GM21825 (cell line): ENCODE measurements at regions not wholly inside any gene's neighbourhood (a gene's known extent, or its start where the extent isn't known, plus 50 kb on each side); places are given as distances from the start of the nearest gene placed in this dataset.
"Not testable (repeated sequence)": the region's sequence is repeated elsewhere in the genome, so short reads cannot be mapped to it uniquely, and the experiment has no call there.

Experiments used
- ATAC-seq: cut with Tn5 transposase; IDR thresholded peaks from one replicate; pipeline ENCODE4 v1.9.1; 2021; ENCODE audit warnings: mild to moderate bottlenecking, moderate library complexity; ENCODE audit not compliant: unreplicated experiment

DNA sequence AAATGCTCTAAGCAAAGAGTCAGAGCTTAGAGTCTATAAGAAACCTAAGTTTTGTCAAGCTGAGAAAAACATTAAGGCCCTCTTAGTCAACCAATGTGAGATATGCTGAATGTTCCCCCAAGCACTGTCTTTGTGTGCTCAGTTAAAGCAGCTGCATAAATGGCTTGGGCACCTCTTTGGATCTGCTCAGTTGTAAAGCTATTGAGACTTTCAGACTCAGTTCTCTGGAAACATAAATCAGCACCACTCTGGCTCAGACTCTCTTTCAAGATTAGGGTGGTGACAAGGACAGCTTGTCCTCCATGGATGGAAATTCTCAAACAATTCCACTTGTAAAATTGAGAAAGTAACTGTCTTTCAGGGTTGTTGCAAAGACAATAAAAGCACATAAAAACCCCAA is 807.9 kb downstream of the PRELID2 start:
- ATAC-seq, result no peak

DNA sequence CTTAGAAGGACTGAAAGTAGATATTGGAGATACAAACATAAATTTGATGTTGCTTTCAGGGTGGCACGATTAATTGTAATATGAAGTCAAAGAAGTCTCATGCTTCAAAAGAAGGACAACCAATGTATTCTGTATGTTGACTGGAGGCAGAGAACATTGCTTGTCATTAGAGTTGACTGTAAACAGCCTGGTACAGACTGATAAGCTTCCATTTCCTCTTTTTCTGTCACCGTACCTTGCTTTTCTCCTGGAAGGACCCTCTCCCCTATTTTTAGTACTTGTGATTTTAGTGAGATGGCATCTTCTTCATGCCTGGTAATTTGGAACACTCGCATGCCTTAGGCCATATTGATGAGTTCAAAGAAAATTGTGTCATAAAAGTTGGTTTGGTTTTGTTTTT is 809.4 kb downstream of the PRELID2 start:
- ATAC-seq, result no peak

DNA sequence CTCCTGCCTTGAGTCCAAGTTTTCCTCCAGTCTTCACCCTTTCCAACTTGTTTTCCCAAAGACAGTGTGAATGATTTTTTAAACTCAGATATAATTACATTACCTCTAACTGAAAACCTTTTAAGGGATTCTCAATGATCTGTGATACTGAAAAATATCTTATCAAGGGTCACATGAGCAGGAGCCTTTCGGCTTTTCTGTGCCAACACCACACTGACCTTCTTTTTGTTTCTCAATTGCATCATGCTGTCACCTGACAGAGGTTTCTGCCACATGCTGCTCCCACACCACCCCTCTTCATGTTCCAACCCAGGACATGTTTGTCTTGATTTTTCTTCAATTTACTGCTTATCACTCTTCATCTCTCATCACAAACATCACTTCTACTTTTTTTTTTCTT is 820.0 kb downstream of the PRELID2 start:
- ATAC-seq, result no peak

DNA sequence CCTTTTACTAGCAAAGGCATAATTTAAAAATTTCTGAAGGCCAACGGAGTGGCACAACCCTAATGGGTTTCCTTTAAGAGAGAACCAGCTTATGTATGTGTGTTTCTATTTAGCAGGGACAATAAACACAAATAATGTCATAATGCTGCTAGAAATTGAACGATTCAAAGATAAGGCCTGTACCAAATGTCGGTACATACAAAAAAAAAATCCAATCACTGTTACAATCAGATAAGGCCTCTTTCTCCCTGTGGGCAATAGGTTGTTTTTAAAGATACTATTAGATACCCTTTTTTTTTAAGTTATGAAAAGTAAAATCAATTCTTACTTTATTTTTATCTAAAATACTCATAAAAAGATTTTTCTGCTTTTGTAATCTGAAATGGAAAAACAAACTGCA is 821.0 kb downstream of the PRELID2 start:
- ATAC-seq, result no peak

DNA sequence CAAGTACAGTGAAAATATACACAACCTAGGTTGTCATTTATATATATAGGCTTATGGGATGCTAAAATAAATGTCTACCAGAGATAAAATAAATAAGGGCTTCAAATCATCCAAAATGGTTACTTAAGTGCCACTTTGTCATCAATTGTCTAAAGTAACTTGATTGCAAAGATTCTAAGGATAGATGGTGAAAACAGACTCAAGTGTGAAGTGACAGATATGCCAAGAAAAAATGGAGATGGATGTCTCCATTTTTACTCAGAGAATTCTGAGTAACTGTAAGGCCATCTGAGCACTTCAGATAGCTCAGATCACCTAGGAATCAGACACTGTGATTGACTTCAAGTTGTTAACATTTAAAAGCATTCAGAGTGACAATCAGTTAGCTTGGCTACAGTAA is 824.3 kb downstream of the PRELID2 start:
- no peak for ATAC-seq

DNA sequence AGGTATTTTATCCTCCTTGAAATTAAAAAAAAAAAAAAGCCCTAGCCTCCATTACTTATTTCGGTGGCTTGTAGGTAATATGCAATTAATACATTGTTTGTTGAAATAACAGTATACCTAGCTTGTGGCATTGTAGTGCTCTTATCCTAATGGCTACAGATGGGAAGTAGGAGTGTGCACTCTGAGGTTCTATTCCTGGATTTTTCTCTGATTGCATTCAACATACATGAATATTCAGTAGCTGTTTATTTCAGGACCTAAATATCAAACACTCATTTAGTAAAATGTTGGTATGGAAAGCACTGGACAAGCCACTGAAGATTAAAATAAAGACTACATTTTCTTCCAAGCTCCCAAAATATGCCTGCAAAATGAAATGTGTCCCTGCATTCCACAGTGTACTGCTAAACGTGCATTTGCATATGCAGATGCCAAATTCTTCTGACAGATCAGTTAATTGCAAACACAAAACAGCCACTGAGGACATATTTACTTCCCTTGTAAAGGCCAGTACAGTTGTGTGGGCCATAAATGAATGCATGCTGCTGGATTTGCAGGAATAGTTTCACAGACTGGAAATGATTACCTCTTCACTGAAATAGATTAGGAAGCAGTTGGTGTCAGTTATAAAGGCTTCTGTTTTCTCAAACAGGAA is 826.1 kb downstream of the PRELID2 start:
- no peak for ATAC-seq

DNA sequence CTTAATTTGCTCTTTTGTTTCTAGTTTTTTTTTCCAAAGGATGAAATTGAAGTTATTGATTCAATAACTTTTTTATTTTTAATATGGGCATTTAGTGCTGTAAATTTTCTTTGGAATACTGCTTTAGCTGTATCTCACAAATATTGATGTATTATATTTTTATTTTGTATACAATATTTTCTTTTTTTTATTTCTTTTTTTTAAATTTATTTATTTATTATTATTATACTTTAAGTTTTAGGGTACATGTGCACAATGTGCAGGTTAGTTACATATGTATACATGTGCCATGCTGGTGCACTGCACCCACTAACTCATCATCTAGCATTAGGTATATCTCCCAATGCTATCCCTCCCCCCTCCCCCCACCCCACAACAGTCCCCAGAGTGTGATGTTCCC is 823.7 kb downstream of the KCTD16 start:
- not testable (repeated sequence) for ATAC-seq

DNA sequence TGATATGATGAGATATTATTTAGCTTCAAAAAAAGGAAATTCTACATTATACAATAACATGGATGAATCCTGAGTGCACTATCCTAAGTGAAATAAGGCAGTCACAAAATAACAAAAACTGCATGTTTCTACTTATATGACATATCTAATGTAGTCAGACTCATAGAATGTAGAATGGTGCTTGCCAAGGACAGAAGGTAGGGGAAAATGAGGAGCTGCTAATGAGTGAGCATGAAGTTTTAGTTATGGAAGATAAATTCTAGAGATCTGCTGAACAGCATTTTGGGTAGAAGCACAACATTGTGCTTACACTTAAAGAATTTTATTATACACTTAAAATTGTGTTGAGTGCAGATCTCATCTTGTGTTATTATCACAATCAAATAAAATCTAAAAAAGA is 812.4 kb downstream of the KCTD16 start:
- ATAC-seq, result no peak

DNA sequence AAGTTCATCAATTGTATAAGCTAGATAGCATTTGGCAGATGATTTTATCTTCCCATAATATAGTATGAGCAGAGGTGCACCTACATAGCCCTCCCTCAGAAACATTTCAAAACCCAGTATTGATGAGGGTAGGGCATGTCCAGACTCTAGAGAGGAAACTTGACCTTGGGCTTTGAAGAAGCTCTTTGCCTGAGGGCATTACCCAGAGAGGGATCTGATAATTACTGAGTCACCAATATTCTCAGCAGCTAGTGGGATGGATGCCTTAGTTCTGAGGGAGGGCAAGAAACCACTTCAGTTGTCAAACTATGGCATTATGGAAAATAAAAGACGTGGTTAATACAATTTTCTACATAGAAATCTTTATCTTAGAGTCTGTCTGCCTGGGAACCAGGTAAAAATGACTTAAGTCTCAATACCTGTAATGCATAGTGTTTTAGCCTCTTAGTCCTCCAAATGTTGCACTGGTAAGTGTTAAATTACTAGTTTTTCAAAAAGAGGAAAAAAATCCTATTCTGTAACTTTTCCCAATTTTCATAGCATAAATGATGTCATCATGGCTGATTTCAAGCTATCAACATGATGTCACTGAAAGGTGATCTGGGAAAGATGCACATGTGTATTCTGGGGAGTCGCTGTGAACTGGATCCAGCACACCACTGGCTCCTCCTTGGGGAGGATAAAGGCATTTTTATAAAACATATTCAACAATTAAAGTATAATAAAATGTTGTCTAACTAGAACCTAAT is 809.0 kb downstream of the KCTD16 start:
- ATAC-seq, result no peak

DNA sequence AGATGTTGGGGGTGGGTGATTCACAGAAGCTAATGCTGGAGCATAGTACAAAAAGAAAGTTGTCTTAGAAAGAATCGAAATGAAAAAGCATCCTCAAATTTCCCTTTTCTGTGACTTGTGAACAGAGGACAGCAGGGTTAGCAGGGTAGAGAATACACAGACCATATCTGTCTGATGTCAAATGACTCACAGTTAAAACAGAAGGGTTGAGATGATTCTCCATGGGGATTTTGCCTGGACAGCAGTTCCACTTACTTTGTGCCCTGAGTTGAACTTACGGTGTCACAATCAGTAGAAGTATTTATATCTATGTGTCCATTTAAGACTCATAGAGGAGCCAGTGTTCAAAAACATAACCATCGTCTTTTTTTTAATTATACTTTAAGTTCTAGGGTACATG is 801.6 kb downstream of the KCTD16 start:
- no peak for ATAC-seq

DNA sequence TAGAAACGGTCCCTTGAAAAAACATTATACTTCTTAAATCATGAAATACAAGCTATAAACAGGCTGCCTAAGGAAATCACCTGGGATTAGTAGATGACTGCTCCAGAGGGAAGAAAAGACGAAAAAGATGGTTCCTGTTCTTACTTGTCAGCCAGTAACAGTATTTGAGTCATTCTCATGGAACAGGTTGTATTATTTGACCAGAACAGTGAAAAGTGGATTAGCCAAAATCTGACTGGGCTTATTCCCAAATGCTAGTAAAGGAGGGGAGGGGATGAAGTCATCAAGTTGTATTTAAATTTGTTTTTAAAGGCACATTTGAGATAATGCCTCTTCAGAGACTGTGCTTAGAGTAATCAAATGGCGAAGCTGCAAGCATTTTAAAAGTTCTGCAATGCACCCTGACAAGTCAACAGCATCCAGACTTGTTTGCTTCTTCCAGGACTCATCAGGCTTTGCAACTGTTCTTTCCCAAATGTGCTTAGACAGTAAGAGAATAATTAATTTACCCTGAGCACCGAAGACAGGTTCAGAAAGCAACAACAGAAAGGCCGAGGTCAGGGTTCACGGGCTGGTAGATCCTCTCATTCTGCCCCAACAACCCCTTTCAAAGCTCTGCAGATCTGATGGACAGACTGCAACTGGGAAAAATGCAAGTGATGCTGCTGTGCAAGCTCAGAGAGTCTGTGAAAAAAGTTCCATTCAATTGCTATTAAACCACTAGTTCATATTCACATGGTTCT is 800.6 kb downstream of the KCTD16 start:
- ATAC-seq, result no peak

DNA sequence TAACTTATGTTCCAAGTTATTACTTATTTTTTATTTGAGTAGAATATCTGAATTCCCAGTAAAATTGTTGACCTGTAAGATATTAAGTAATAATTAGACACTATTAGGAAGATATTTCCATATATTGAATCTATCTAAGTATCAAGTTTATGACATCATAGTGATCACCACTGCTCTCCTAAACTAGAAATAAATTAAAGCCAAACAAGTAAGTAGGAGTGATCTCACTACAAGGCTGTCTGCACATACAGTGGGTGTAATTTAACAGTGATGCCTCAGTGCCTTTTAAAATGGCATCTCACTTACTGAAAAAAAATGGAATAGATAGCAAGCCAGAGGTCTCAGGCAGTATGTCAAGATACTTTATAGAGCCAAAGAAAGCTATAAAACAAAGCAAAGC is 789.6 kb downstream of the KCTD16 start:
- no peak for ATAC-seq

DNA sequence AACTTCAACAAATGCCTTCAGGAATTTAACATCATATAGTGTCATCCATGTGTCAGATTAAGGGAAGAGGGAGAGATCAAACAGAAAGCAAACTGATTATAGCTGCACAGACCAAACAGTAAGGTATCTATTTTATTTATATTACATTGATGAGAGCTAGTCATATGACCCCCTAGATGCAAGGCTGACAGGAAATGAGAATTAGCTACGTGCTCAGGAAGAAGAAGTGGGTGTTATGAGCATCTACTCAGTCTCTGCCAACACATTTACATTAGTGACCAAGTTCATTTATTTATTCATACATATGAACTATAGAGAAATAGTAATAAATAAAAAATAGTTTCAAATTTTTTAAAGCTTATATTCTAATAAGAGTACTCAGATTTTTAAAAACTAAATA is 787.3 kb downstream of the KCTD16 start:
- no peak for ATAC-seq

DNA sequence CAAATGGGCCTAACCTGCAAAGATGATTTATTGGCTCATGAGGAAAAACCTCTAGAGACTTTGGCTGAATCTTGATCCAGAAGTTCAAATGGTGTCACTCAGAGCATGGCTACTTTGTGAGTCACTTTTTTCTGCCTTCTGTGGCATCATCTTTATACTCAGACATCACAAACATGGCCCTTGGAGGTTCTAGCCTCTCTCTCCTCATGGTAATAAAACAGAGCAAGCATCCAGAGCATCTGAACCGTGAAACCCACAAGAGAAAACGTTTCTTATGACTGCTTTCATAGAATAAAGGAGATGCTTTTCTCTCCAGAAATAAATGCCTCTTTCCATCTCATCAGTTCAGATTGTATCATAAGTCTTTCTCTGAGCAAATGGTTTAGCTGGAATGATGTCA is 780.3 kb downstream of the KCTD16 start:
- no peak for ATAC-seq

DNA sequence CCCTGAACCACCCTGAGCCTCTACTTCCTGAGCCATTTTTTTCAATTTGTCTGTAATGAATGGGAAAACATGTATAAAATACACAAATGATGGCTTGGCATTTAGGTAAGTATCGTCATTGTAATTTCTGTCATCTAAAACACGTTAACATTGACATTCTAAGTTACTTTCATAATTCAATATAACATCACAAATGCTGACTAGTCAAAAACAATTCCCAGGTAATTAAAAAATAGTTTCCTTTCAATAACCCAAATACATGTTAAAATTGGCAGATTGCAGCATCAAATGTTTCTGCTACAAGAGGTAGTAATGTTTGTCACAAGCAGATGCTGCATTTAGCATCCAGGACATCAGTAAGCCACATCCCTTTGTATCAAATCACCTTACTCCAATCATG is 776.4 kb downstream of the KCTD16 start:
- ATAC-seq, result no peak

DNA sequence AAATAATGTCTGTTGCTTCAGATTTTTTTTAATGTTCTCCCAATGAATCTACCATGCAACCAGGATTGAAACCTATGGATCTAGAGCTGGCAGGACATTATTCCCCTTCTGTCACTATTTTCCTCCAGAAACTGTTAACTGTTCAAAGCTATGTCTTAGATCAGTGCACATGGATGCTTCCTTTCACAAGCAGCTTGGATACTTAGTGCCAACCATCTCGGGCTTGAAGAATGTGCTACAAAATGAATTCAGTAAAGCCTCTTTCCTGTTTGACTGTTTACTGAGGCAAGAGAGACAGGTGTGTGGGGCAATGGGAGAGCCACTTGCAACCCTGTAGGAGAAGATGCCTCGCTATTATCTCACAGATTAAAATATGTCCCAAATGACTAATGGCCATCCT is 774.8 kb downstream of the KCTD16 start:
- no peak for ATAC-seq

DNA sequence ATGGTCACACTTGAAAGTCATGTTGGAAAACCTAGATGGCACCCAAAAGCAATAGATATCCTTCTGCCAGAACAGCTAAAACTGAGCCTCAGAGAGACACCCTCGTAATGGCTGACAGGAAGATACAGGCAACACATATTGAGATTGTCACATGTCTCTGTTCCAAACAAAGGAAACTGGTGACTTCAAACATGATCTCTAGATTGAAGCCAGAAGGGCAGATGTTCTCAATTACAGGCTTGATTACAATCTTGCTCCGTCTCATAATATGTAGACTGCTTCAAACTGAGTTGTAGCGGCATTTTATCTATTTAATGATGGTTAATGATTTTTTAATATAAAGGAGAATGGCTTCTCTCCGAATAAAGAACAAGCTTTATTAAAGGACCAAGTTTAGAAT is 774.3 kb downstream of the KCTD16 start:
- no peak for ATAC-seq

DNA sequence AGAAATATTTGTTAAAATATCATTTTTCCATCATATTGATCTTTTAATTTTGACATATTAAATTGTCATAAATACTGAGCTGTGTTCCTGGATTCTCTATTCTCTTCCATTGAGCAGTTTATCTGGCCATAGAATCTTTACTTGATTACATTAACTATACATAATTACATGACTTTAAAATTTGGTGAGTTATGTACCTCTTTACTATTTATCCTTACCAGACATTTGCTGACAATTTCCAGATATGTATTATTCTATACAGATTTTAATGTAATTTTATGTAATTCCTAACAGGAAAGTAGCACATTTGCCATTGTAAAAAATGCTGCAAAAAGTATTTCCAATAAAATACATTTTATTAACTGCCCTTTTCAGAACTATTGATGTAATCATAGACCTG is 770.3 kb downstream of the KCTD16 start:
- ATAC-seq, result no peak

DNA sequence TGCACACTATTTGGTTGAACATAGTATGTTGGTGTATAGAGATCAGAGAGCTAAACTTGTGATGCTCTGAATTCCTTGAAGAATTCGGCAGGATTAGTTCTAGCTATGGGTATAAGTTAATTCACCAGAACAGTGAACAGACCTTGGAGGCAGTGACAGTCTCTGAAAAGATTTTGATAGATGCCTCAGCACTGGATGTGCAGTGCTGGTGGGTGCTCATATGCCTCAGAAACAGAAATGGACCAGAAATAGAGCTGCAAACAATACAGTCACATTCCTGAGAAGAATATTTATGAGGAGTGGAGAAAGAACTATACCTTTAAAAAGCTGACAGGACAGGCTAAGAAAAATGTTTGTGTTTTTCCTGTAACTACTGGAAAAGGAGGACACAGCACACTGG is 747.7 kb downstream of the KCTD16 start:
- ATAC-seq, result no peak

DNA sequence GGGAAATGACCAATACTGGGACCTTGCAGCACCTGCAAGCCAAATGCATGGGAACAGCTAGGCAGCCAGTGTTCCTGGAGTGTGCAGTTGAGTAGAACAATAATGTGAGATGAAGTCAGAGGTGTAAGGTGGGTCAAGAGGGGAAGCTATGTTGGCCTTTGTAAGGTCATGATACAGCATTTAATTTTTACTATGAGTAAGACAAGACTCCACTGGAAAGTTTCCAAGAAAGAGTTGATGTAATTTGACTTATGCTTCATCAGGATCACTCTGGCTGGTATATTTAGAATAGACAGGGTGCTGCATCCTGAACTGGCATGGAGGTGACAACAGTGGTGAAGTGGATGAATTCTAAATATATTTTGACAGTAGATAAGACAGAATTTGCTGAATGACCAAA is 744.8 kb downstream of the KCTD16 start:
- ATAC-seq, result no peak

DNA sequence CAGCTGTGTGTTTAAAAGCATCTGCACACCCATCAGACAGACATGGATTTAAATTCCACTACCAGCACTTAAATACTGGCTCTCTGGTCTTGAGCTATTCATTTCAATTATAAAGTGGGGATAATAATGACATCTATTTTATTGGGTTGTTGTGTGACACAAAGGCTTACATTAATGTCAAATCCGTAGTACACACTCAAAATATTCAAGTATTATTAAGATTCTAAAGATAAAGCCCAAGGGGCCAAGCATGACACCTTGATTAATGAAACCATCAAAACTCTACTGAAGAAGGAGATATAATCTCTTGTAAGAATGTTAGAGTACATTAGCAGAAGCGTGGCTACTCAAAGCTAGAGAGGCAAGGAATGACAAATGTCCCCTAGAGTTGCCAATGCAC is 743.0 kb downstream of the KCTD16 start:
- ATAC-seq, result no peak

DNA sequence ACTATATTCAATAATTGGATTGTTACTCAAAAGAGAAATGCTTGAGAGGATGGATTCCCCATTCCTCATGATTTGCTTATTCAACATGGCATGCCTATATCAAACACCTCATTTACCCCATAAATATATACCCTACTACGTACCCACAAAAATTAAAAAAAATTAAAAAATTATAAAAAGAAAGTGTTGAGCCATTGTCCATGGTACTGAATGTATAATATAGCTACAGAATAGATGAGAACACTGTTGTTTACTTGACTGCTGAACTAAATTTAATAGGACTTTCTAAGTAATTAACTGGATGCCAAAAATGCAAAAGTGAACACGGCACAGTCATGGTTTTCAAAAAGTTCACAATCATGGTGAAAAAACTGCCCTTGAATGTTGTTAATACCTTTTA is 725.8 kb downstream of the KCTD16 start:
- ATAC-seq, result no peak
